Hematopoietic multipotent progenitor cell treated with erythropoietin and hydrocortisone succinate and interleukin-3 and kit ligand, for 15 days (in vitro differentiated cells): ENCODE measurements at regions not wholly inside any gene's neighbourhood (a gene's known extent, or its start where the extent isn't known, plus 50 kb on each side); places are given as distances from the start of the nearest gene placed in this dataset.
A peak's percentile ranks its signal among the peaks of the same experiment; 100 is the strongest.

Experiments
- DNase-seq: peaks from one replicate; pipeline ENCODE4 v3.0.0-alpha.2; 2015; ENCODE audit warnings: low spot score

GRCh38 chr16:88287219-88287618 is 95.5 kb upstream of the ZNF469 start:
- DNase-seq = peak; percentile 32

- no peak for DNase-seq
These were observed 94.5 kb upstream of the ZNF469 start for GRCh38 chr16:88288303-88288702.

- no peak for DNase-seq
These were observed 93.8 kb upstream of the ZNF469 start for GRCh38 chr16:88289001-88289400.

GRCh38 chr16:88289561-88289960 is 93.2 kb upstream of the ZNF469 start:
- no peak for DNase-seq

- DNase-seq = no peak
These were observed 92.8 kb upstream of the ZNF469 start for GRCh38 chr16:88289968-88290401.

DNA sequence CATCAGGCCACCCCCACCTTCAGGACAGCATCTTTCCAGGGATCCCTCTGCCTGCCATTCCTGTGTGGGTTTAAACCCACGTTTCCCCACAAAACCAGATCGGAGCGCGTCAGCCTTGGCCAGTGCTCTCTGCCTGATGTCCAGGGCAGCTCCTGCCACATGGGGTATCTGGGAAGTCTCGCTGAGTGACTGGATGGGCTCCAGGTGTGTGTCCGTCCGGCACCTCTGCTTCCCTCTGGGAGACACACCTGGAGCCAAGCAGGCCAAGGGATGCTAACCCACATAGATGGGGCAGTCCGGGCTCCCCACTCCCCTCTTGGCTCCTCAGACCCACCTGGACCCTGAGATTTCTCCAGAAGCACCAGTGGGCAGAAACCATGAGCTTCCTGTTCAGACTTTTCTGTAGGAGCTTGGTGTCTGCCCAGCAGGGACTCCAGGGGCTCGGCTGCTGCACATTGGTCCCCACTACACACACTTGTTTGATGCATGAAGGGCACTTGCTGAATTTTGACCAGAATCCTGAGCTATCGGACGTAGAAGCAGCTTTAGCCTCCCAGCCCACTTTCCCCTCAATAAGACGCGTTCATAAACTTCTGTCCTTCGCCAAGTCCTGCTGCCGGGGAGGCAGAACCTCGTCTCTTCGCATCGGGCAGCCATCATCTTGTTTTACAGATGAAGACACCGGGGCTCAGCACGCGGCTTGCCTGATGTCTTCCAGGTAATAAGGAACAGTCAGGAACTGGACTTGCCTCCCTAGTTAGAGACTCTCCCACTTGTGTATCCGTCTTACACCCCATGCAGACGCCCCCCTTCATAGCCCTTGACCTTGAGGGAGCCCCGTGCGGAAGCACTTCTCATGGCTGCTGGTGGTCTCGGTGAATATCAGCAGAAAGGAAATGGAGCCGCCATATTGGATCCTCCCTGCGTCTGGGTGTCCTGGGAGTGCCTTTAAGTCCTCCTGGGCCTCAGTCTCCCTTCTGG is 91.6 kb upstream of the ZNF469 start:
- no peak for DNase-seq

DNA sequence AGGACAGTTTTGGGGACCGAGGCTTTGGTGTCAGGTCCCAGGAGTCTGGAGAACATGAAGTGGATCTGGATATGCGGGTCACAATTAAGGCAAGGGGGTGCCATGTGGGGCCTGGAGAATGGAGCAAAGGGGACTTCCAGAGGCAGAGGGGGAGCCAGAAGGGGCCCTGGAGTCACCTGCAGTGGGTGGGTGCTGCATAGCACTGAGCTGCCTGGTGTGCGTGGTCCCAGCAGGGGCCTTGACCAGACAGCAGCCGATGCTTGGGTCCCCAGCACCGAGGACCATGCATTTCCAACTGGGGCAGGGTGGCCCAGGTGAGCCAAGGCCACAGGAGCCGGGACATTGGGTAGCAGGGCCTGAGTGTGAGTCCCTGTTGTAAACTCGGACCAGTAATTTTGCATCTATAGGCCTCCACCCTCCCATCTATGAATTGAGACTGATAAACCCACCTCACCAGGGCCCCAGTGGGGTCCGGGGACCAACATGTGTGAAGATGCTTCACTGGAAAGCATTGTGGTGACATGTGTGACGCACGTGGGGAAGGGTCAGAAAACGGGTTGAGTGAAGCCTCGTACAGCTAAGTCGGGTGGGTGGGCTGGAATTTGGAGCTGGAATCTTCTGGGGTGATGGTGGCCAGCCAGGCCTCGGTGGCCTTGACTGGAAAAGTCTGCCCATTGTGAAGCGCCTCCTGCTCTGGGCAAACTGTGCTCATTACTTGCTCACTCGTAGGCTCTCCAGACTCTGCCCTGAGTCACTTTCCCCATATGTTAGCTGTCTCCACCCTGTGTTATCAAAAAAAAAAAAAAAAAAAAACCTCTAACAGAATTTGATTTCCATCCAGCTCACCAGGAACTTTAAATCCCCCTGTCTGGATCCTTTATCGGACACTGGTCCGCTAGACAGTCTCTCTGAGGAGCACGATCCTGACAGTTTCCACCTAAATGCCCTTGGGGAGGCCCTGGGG is 90.5 kb upstream of the ZNF469 start:
- DNase-seq = no peak

- no peak for DNase-seq
These were observed 89.7 kb upstream of the ZNF469 start for GRCh38 chr16:88293097-88293496.

GRCh38 chr16:88295671-88296436 is 86.9 kb upstream of the ZNF469 start:
- no peak for DNase-seq

DNA sequence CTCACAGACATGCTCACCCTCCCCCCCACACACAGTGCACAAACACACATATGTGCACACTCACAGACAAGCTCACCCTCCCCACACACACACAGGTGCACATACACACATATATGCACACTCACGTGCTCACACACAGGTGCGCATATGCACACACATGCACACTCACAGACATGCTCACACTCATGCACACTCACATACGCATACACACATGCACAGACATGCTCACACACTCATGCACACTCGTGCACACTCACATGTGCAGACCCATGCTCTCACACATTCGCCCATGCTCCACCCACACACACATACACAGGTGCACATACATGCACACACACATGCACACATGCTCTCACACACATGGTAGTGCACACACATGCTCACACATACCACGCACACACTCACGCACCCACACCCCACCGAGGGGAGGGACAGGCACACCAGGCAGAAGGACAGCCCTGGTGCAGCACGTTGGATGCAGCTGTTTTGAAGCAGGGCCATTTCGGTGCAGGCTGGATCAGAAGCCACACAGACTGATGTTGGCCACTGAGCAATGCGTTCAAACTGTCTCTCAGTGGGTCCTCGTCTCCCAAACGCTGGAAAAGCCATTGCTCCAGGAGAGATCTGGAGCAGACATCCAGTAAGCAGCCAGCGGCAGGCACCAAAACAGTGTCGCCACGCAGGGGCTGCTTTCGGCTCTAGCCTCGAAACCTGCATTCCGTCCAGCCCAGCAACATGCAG is 86.2 kb upstream of the ZNF469 start:
- no peak for DNase-seq

GRCh38 chr16:88297178-88297720 is 85.5 kb upstream of the ZNF469 start:
- DNase-seq = no peak

GRCh38 chr16:88298181-88298832 is 84.5 kb upstream of the ZNF469 start:
- no peak for DNase-seq

DNA sequence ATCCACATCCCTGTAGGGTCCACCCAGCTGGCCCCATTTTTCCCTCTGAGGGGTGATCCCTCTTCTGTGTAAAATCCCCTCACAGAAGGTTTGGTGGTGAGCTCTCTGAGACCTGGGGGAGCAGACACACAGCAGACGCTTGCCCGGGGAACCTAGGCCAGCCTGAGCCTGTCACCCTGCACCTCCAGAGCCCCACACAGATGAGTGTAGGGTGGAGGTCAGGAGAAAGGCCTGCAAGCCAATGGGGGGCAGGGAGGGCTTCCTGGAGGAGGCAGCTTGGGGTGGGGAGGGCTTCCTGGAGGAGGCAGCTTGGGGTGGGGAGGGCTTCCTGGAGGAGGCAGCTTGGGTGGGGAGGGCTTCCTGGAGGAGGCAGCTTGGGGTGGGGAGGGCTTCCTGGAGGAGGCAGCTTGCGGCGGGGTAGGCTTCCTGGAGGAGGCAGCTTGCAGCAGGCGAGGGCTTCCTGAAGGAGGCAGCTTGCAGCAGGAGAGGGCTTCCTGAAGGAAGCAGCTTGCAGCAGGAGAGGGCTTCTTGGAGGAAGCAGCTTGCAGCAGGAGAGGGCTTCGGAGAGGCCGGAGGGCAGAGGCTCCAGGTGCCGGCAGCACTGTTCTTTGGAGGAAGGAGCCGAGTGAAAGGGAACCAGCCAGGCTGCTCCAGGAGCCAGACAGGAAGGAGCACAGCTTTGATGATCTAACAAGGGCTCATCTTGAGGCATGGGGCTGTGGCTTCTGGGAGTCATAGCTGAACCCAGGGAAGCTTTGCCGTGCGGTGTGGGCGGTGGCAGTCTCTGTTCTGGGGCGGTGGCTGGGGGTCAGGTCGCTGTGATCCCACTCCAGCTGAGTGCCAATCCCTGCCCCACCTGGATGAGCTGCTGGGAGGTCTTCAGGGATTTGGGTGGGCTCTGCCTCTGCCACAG is 83.7 kb upstream of the ZNF469 start:
- DNase-seq = no peak

GRCh38 chr16:88299751-88300462 is 82.9 kb upstream of the ZNF469 start:
- DNase-seq = no peak

DNA sequence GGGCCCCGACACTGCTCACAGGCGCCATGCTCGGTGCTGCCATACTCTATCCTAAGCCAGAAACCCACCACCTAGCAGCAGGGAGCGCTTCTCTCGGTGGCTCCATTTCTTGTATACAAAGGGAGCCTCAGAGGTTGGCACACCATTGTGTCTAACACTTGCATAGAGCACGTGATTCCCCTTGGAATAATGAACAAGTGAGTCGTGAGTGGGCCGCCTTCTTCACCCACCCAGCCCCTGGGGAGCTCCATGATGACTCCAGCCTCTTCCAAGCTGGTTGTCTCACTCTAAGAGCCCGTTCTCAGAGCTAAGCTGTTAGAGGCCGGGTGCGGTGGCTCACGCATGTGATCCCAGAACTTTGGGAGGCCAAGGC is 82.3 kb upstream of the ZNF469 start:
- no peak for DNase-seq

DNA sequence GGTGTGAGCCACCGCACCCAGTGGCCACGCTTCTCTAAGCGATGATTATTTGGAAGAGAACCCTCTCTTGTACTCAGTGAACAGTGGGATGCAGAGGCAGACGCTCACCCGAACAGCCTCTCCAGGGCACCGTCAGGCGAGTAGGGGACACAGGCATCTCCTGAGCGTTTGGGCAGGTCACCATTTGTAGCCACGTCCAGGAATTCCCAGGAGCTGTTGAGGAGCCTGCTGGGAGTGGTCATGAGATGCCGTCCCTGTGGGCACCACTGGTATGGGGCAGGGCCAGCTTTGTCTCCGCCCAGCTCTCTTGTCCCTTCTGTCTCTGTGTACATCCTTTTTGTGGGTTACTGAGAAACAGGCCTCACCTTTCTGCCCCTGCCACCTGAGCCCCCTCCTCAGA is 81.3 kb upstream of the ZNF469 start:
- DNase-seq = no peak

DNA sequence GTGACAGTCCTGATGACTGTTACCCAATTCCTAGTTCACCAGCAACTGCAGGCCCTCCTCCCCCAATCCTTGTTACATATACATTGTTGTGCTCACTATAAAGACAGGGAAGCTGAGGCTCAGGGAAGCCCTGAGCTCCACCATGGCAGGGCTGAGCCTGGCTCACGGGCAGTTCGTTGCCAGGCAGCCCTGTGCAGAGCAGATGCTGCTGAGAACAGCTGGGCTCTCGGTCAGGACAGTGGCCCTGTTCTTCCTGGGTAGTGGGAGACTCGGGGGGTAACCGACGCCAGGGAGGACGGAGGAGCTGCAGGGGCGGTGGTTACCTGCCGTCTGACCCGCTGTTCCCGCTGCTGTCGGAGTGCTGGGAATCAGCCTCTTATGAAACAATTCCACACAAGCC is 80.9 kb upstream of the ZNF469 start:
- no peak for DNase-seq

GRCh38 chr16:88302666-88303065 is 80.1 kb upstream of the ZNF469 start:
- DNase-seq = no peak

- no peak for DNase-seq
These were observed 79.4 kb upstream of the ZNF469 start for GRCh38 chr16:88303405-88303804.
